ENCODE measurements at regions not wholly inside any gene's neighbourhood (a gene's known extent, or its start where the extent isn't known, plus 50 kb on each side); places are given as distances from the start of the nearest gene placed in this dataset.

DNA sequence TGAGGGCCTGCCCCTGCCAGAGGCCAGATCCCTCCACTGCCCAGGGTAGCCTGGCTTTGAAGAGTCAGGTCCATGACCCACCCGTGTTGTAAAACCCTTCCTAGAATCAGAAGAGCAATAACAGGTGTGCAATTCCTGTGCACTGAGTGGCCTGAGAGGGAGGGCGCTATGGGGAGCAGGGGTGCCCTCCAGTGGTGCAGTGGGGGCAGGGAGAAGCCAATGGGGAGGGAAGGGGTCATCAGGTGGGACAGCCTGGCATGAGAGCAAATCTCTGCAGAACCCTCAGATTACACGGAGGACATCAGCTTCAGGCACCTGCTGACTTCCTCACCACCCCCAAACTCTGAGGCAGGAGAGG is 72.9 kb upstream of the ZNF469 start:
- TF ChIP-seq, protein P1, sequence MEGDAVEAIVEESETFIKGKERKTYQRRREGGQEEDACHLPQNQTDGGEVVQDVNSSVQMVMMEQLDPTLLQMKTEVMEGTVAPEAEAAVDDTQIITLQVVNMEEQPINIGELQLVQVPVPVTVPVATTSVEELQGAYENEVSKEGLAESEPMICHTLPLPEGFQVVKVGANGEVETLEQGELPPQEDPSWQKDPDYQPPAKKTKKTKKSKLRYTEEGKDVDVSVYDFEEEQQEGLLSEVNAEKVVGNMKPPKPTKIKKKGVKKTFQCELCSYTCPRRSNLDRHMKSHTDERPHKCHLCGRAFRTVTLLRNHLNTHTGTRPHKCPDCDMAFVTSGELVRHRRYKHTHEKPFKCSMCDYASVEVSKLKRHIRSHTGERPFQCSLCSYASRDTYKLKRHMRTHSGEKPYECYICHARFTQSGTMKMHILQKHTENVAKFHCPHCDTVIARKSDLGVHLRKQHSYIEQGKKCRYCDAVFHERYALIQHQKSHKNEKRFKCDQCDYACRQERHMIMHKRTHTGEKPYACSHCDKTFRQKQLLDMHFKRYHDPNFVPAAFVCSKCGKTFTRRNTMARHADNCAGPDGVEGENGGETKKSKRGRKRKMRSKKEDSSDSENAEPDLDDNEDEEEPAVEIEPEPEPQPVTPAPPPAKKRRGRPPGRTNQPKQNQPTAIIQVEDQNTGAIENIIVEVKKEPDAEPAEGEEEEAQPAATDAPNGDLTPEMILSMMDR (IDR thresholded peaks at IDR 0.05; ENCODE audit: control extremely low read depth in 1 of 3, insufficient read depth in 1 of 3, low read depth in 1 of 3, low read length in 3 of 3): peak; percentile 44 to 73 (median 56)
- TF ChIP-seq CHD2 (IDR thresholded peaks at IDR 0.05; ENCODE audit: low read length) (no peak), POLR2AphosphoS5 (IDR thresholded peaks at IDR 0.05; ENCODE audit: low read depth, low read length) (no peak), RAD21 (IDR thresholded peaks at IDR 0.05 in 1 of 2, conservative IDR thresholded peaks at IDR 0.05 in 1 of 2; ENCODE audit: low read depth in 2 of 2, low read length in 2 of 2) (peak; percentile 58 to 72), POLR2A (IDR thresholded peaks at IDR 0.05; ENCODE audit: control extremely low read depth in 1 of 2, low read depth in 2 of 2, low read length in 2 of 2) (no peak), GABPA (IDR thresholded peaks at IDR 0.05; ENCODE audit: borderline replicate concordance, insufficient read depth, low read length) (no peak), CEBPB (IDR thresholded peaks at IDR 0.05; ENCODE audit: low read depth, low read length) (no peak), SIN3A (conservative IDR thresholded peaks at IDR 0.05 in 1 of 2, IDR thresholded peaks at IDR 0.05 in 1 of 2; ENCODE audit: low read depth in 1 of 2, low read length in 2 of 2) (no peak)
- TF ChIP-seq, protein P2, sequence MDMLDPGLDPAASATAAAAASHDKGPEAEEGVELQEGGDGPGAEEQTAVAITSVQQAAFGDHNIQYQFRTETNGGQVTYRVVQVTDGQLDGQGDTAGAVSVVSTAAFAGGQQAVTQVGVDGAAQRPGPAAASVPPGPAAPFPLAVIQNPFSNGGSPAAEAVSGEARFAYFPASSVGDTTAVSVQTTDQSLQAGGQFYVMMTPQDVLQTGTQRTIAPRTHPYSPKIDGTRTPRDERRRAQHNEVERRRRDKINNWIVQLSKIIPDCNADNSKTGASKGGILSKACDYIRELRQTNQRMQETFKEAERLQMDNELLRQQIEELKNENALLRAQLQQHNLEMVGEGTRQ (IDR thresholded peaks at IDR 0.05; ENCODE audit: low read length): no peak
- TF ChIP-seq, protein P3, sequence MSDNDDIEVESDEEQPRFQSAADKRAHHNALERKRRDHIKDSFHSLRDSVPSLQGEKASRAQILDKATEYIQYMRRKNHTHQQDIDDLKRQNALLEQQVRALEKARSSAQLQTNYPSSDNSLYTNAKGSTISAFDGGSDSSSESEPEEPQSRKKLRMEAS (IDR thresholded peaks at IDR 0.05): no peak

Measured in H1 (cell line).